Thyroid gland (tissue), 4 donors: ENCODE measurements at regions not wholly inside any gene's neighbourhood (a gene's known extent, or its start where the extent isn't known, plus 50 kb on each side); places are given as distances from the start of the nearest gene placed in this dataset.

Experiments
- CTCF ChIP-seq, 6 experiments: fragments of 200-600 bp in 3 of 6; fragments of 450-650 bp in 3 of 6; sonication (generic) in 3 of 6; IDR thresholded peaks; one replicate each; pipeline ENCODE4 v1.5.1; 2016 to 2019; ENCODE audit warnings: antibody characterized with exemption in 6 of 6, mild to moderate bottlenecking in 2 of 6, inconsistent platforms in 1 of 6, moderate library complexity in 1 of 6
- POLR2A ChIP-seq, 2 donors: fragments of 450-650 bp; IDR thresholded peaks; one replicate each; pipeline ENCODE4 v1.6.1; 2017; ENCODE audit warnings: antibody characterized with exemption in 2 of 2, mild to moderate bottlenecking in 2 of 2, moderate library complexity in 1 of 2

DNA sequence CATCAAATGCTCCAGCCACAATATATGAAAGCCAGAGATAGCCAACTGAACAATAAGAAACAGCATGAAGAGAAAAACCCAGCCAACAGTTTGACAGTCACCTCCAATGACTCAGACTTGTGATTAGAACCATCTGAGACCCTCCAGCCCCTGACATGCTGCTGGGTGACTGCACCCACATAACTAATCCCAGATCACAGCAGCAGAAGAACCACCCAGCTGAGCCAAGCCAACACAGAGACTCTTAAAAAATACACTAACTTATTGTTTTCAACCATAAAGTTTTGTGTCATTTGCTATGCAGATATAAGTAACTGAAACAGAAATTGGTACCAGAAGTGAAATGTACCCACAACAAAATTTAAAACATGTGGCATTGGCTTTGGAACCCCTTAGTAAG is 314.3 kb upstream of the DYNLRB2 start:
- TF ChIP-seq CTCF (IDR thresholded peaks at IDR 0.05) (no peak), POLR2A (IDR thresholded peaks at IDR 0.05) (no peak)
